WERI-Rb-1 (cell line): ENCODE measurements at regions not wholly inside any gene's neighbourhood (a gene's known extent, or its start where the extent isn't known, plus 50 kb on each side); places are given as distances from the start of the nearest gene placed in this dataset.

ENCODE experiments used
- DNase-seq: peaks from one replicate; pipeline ENCODE4 v3.0.0-alpha.2; 2020
- H3K27ac ChIP-seq: fragments of 250-450 bp; sonication (Bioruptor Pico); 2 replicates; pipeline ENCODE4 v1.5.1; 2020; ENCODE audit warnings: mild to moderate bottlenecking, moderate library complexity
- H3K27me3 ChIP-seq: fragments of 250-450 bp; sonication (Bioruptor Pico); 2 replicates; pipeline ENCODE4 v1.5.1; 2021; ENCODE audit warnings: mild to moderate bottlenecking, low read depth, moderate library complexity; ENCODE audit not compliant: insufficient read depth, severe bottlenecking
- H3K36me3 ChIP-seq: fragments of 250-450 bp; sonication (Bioruptor Pico); 2 replicates; pipeline ENCODE4 v1.5.1; 2020; ENCODE audit warnings: mild to moderate bottlenecking, moderate library complexity
- H3K4me3 ChIP-seq: 2 replicates; pipeline ENCODE4 v1.5.1; 2011; ENCODE audit warnings: low read depth, mild to moderate bottlenecking, control low read depth, low read length
- H3K9me3 ChIP-seq: fragments of 250-450 bp; sonication (Bioruptor Pico); 2 replicates; pipeline ENCODE4 v1.5.1; 2021; ENCODE audit warnings: mild to moderate bottlenecking, moderate library complexity; ENCODE audit not compliant: severe bottlenecking
- TF ChIP-seq, protein P1 (sequence below): IDR thresholded peaks from 2 replicates; pipeline ENCODE4 v1.5.1; 2011; ENCODE audit warnings: low read depth, mild to moderate bottlenecking, control low read depth, inconsistent platforms, low read length

DNA sequence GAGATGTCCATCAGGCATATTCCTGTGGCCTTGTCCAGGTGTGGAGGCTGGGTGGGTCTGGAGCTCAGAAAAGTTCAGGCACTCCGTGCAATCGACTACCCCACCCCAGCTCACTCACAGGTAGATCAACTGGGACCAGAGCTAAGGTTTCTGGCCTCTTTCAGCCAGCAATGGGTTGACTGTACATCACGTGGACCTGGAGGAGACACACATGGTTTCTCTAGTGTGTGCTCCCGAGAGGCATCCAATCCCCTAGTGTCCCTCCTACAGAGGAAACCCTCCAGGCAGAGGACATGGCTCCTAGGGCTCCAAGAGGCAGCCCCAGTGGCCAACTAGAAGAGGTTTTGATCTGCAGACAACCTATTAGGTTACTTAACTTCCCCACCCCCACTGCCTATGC lies 119.5 kb upstream of the RGS6 start:
- TF ChIP-seq, protein P1, sequence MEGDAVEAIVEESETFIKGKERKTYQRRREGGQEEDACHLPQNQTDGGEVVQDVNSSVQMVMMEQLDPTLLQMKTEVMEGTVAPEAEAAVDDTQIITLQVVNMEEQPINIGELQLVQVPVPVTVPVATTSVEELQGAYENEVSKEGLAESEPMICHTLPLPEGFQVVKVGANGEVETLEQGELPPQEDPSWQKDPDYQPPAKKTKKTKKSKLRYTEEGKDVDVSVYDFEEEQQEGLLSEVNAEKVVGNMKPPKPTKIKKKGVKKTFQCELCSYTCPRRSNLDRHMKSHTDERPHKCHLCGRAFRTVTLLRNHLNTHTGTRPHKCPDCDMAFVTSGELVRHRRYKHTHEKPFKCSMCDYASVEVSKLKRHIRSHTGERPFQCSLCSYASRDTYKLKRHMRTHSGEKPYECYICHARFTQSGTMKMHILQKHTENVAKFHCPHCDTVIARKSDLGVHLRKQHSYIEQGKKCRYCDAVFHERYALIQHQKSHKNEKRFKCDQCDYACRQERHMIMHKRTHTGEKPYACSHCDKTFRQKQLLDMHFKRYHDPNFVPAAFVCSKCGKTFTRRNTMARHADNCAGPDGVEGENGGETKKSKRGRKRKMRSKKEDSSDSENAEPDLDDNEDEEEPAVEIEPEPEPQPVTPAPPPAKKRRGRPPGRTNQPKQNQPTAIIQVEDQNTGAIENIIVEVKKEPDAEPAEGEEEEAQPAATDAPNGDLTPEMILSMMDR: no peak
- DNase-seq: no peak
- Histone ChIP-seq H3K27me3 (no peaks in the 10 kb centered on the region), H3K27ac (no peak overlapping the region), H3K9me3 (peaks cover 5% of the 10 kb centered on the region), H3K4me3 (no peak overlapping the region), H3K36me3 (no peaks in the 10 kb centered on the region)

DNA sequence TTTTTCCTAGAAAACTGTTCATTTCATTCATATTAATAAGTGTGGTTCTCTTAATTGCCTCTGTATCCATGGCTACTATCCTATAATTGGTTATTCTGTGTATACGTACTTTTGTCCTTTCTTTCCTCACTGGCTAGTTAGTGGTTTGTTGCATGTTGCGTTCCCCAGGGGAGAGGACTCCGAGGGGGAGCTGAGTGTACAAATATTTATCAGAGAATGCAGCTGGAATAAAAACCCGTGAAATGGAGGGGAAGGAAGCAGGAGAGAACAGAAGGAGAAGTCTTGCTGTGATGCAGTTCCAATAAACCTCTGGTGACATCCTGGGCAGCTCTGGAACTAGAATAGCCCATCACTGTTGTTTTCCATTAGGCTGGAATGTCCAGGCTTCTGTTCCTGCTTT lies 117.1 kb upstream of the RGS6 start:
- TF ChIP-seq, protein P1: no peak
- no peak overlapping the region for H3K4me3 ChIP-seq
- H3K27me3 ChIP-seq: no peaks in the 10 kb centered on the region
- DNase-seq: no peak
- H3K36me3 ChIP-seq: no peaks in the 10 kb centered on the region
- peaks cover 5% of the 10 kb centered on the region for H3K9me3 ChIP-seq
- no peak overlapping the region for H3K27ac ChIP-seq

DNA sequence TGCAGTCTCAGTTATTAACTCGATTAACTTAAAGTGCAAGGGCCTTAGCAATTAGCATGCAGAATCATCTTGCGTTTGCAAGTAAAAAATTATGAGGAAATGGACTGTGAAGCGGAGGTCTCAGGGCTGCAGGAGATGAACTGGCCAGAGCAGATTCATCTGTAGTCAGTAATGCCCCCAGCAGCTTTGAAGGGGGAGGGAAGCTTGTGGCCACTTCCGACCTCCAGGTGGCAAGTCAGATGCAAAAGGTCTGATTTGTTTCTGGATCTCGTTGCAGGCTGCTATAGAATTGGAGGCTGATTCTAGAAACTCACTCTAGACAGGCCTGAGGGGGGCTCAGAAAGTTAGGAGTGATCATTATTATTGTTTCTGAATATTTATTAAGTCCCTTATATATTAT lies 107.4 kb upstream of the RGS6 start:
- Histone ChIP-seq H3K36me3 (no peaks in the 10 kb centered on the region), H3K9me3 (no peaks in the 10 kb centered on the region), H3K27ac (no peak overlapping the region), H3K27me3 (no peaks in the 10 kb centered on the region), H3K4me3 (no peak overlapping the region)
- TF ChIP-seq, protein P1: no peak
- DNase-seq: no peak

DNA sequence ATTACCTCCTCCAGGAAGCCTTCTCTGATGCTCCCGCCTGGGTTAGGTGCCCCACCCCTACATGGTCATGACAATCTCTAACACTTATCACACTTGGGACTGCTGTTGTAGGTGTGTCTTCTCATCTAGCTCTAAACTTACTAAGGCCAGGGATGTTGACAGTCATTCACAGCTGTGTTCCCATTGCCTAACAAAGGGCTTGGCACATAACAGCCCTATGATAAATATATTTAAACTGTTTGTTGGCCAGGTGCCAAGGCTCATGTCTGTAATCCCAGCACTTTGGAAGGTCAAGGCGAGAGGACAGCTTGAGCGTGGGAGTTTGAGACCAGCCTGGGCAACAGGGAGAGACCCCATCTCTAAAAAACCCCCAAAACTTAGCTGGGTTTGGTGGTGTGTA lies 98.8 kb upstream of the RGS6 start:
- H3K27me3 ChIP-seq: no peaks in the 10 kb centered on the region
- H3K9me3 ChIP-seq: peaks cover 3% of the 10 kb centered on the region
- TF ChIP-seq, protein P1: no peak
- H3K4me3 ChIP-seq: no peak overlapping the region
- H3K36me3 ChIP-seq: no peaks in the 10 kb centered on the region
- no peak overlapping the region for H3K27ac ChIP-seq
- DNase-seq: no peak

DNA sequence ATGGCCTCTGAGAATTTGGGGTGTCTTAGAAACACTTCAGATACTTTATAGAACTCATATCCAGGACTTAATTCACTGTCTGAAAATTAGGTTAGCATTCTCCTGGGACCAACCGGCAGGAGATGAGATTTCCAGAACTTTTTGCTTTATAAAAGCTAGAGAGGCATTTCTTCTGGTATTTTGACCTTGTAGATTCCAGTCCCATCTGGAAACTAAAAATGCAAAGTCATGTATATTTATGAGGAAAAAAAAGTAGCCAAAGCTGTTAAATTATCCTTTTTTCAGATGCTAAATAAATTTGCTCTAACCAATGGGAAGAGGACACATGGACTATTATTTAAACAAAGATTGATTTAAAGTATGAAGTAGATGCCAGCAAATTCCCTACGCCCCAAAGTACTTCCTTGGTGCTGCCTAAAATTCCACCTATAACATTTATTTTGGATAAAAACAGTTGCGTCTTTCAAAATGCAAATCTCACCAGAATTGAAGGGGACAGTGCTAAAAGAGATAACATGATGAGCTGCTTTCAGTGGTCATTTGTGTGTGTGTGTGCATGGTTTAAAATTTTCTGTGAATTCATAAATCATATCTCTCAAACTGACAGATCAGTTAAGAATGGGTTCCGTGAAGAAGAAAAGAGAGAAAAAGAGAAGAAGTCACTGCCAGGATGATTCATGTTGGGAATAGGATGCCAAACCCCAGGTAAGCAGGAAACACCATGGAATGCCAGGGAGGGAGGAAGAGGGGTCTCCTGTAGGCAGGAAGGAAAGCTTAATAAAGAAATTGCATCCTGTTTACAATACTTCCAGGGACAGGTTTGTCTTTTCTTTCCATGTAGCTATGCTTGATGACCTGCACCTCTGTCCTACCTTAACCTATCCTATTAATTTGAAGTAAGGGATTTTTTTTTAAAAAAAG lies 97.7 kb upstream of the RGS6 start:
- Histone ChIP-seq H3K27ac (no peak overlapping the region), H3K36me3 (no peaks in the 10 kb centered on the region), H3K9me3 (peaks cover 3% of the 10 kb centered on the region), H3K4me3 (no peak overlapping the region), H3K27me3 (no peaks in the 10 kb centered on the region)
- no peak for DNase-seq
- TF ChIP-seq, protein P1: no peak

DNA sequence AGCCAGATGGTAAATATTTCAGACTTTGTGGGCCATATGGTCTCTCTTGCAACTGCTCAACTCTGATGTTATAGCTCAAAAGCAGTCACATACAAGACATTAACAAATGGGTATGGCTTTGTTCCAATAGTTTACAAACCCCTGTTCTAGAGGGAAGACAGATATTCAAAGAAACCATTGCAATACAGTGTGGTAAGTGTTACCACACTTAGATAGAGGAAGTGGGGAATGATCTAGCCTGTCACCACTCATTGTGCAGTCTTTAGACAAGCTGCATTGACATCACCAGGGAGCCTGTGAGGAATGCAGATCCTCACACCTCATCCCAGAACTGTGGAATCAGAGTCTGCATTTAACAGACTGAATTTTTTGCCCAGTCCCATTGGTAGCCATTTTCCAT lies 80.0 kb upstream of the RGS6 start:
- Histone ChIP-seq H3K27me3 (no peaks in the 10 kb centered on the region), H3K36me3 (no peaks in the 10 kb centered on the region), H3K27ac (no peak overlapping the region), H3K4me3 (no peak overlapping the region), H3K9me3 (no peaks in the 10 kb centered on the region)
- TF ChIP-seq, protein P1: no peak
- no peak for DNase-seq
